Uterus (tissue), 3 donors: ENCODE measurements at regions not wholly inside any gene's neighbourhood (a gene's known extent, or its start where the extent isn't known, plus 50 kb on each side); places are given as distances from the start of the nearest gene placed in this dataset.

Experiments
- DNase-seq, 2 donors: peaks; one replicate each; pipeline ENCODE4 v3.0.0-alpha.2; 2019 to 2020
- H3K27ac ChIP-seq, 2 donors: fragments of 200-600 bp; sonication (generic); 1 replicate in 1 of 2; 2 replicates in 1 of 2; pipeline ENCODE4 v1.5.1; 2016 to 2018
- H3K27me3 ChIP-seq, 2 donors: fragments of 200-600 bp; sonication (generic); one replicate each; pipeline ENCODE4 v1.5.1; 2018 to 2019; ENCODE audit warnings: control low read depth in 1 of 2
- H3K36me3 ChIP-seq, 2 donors: fragments of 200-600 bp; sonication (generic); one replicate each; pipeline ENCODE4 v1.5.1; 2019; ENCODE audit warnings: control low read depth in 1 of 2
- H3K4me1 ChIP-seq, 2 donors: fragments of 200-600 bp; sonication (generic); one replicate each; pipeline ENCODE4 v1.5.1; 2018 to 2019; ENCODE audit warnings: control low read depth in 1 of 2
- H3K4me3 ChIP-seq, 2 donors: fragments of 200-600 bp; sonication (generic); 1 replicate in 1 of 2; 2 replicates in 1 of 2; pipeline ENCODE4 v1.5.1; 2018 to 2019; ENCODE audit warnings: mild to moderate bottlenecking in 1 of 2
- H3K9me3 ChIP-seq, 2 donors: fragments of 200-600 bp; sonication (generic); one replicate each; pipeline ENCODE4 v1.5.1; 2019; ENCODE audit warnings: control low read depth in 1 of 2
- CTCF ChIP-seq, 4 experiments: fragments of 200-600 bp in 2 of 4; fragments of 450-650 bp in 2 of 4; sonication (generic) in 2 of 4; IDR thresholded peaks; one replicate each; pipeline ENCODE4 v1.5.1; 2016 to 2019; ENCODE audit warnings: antibody characterized with exemption in 4 of 4, mild to moderate bottlenecking in 2 of 4, moderate library complexity in 1 of 4
- POLR2A ChIP-seq, 2 donors: fragments of 450-650 bp; IDR thresholded peaks; one replicate each; pipeline ENCODE4 v1.6.1; 2016; ENCODE audit warnings: antibody characterized with exemption in 2 of 2, mild to moderate bottlenecking in 1 of 2, moderate library complexity in 1 of 2
- intact Hi-C: fragments of 100-400 bp; cut with DNase I; formaldehyde crosslinking; loops from one replicate; pipeline ENCODE4 v1.15.1; 2023; ENCODE audit warnings: low total_unique reads
- donor health status: DM: yes; HTN: yes; CAD: no.

DNA sequence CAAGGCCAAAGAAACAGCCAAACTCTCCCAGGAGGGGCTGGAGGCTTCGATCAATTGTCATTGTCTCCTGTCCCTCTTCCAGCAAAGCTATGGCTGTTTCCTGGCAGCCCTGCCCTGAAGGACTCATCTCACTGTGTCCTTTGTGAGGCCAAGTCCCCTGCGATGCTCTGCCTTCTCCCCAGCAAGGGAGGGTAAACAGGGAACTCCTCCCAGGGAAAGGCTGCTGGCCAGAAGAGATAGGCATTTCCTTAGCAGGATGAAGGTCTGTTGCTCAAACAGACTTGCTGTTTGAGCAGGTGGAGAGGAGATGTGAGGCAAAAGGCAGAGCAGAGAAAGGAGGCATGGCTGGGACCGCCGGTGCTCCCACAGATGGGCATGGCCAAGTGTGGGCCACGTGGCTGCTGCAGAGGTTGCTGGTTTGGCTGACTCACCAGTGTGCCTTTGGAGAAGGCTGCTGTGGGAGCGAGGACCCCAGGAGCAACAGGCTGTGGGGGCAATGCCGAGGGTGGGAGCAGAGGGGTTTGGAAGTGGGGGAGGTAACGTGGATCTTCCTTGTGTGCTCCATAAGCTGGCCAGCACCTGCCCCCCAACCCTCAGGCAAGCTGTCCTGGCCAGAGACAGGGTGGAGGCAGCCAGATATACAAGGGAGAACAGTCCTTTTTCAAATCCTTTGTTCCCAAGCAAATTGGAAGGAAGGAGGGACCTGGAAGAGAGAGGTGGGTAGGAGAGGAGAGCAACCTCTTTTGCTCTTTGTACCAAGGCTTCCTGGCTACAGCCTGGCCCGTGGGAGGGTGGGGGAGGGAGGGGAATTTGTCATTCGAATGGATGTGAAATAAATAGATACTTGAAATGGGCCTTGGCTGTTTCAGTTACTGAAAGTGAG, 449.8 kb downstream of the SIPA1L2 start:
- H3K27ac ChIP-seq = no peak overlapping the region
- DNase-seq = no peak
- H3K4me3 ChIP-seq = no peak overlapping the region
- no peaks in the 10 kb centered on the region for H3K4me1 ChIP-seq
- H3K36me3 ChIP-seq = no peaks in the 10 kb centered on the region
- intact Hi-C loops = no loop called here
- TF ChIP-seq CTCF (IDR thresholded peaks at IDR 0.05) = no peak
- TF ChIP-seq POLR2A (IDR thresholded peaks at IDR 0.05) = no peak
- no peaks in the 10 kb centered on the region for H3K9me3 ChIP-seq
- no peaks in the 10 kb centered on the region for H3K27me3 ChIP-seq

- DNase-seq = no peak
- intact Hi-C loops = no loop called here
- TF ChIP-seq POLR2A (IDR thresholded peaks at IDR 0.05) (no peak), CTCF (IDR thresholded peaks at IDR 0.05) (no peak)
Measured at GRCh38 chr1:232178191-232178590, 451.7 kb downstream of the SIPA1L2 start.

GRCh38 chr1:232177438-232177837, 452.5 kb downstream of the SIPA1L2 start:
- H3K36me3 ChIP-seq = no peaks in the 10 kb centered on the region
- H3K27ac ChIP-seq = no peak overlapping the region
- H3K4me3 ChIP-seq = no peak overlapping the region
- intact Hi-C loops = no loop called here
- H3K27me3 ChIP-seq = no peaks in the 10 kb centered on the region
- TF ChIP-seq POLR2A (IDR thresholded peaks at IDR 0.05) (no peak), CTCF (IDR thresholded peaks at IDR 0.05) (no peak)
- no peaks in the 10 kb centered on the region for H3K9me3 ChIP-seq
- no peaks in the 10 kb centered on the region for H3K4me1 ChIP-seq
- no peak for DNase-seq

More at GRCh38 chr1:232178191-232178590, 451.7 kb downstream of the SIPA1L2 start:
- no peaks in the 10 kb centered on the region for H3K9me3 ChIP-seq
- H3K36me3 ChIP-seq = no peaks in the 10 kb centered on the region
- no peak overlapping the region for H3K4me3 ChIP-seq
- H3K27ac ChIP-seq = no peak overlapping the region
- no peaks in the 10 kb centered on the region for H3K27me3 ChIP-seq
- no peaks in the 10 kb centered on the region for H3K4me1 ChIP-seq

DNA sequence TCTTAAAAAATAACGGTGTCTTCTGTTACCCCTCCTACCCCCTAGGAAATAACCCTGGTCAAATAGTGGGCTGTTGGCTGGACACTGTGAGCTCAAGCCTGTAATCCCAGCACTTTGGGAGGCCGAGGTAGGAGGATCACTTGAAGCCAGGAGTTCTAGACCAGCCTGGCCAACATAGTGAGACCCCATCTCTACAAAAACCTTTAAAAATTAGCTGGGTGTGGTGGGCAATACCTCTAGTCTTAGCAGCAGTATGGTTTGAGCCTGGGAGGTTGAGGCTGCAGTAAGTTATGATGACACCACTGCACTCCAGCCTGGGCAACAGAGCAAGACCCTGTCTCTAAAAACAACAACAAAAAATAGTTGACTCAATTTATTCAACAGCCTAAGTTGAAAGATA, 453.7 kb downstream of the SIPA1L2 start:
- H3K27me3 ChIP-seq = no peaks in the 10 kb centered on the region
- intact Hi-C loops = no loop called here

More for the DNA sequence above, 453.7 kb downstream of the SIPA1L2 start:
- Histone ChIP-seq H3K27ac (no peak overlapping the region), H3K4me3 (no peak overlapping the region), H3K4me1 (no peaks in the 10 kb centered on the region), H3K36me3 (no peaks in the 10 kb centered on the region), H3K9me3 (no peaks in the 10 kb centered on the region)
- TF ChIP-seq CTCF (IDR thresholded peaks at IDR 0.05) = no peak
- DNase-seq = no peak
